NCI-H1048 (cell line): ENCODE measurements at regions not wholly inside any gene's neighbourhood (a gene's known extent, or its start where the extent isn't known, plus 50 kb on each side); places are given as distances from the start of the nearest gene placed in this dataset.

Experiments
- DNase-seq: peaks from one replicate; lab custom pipeline; 2025; lab: John Stamatoyannopoulos, UW

DNA sequence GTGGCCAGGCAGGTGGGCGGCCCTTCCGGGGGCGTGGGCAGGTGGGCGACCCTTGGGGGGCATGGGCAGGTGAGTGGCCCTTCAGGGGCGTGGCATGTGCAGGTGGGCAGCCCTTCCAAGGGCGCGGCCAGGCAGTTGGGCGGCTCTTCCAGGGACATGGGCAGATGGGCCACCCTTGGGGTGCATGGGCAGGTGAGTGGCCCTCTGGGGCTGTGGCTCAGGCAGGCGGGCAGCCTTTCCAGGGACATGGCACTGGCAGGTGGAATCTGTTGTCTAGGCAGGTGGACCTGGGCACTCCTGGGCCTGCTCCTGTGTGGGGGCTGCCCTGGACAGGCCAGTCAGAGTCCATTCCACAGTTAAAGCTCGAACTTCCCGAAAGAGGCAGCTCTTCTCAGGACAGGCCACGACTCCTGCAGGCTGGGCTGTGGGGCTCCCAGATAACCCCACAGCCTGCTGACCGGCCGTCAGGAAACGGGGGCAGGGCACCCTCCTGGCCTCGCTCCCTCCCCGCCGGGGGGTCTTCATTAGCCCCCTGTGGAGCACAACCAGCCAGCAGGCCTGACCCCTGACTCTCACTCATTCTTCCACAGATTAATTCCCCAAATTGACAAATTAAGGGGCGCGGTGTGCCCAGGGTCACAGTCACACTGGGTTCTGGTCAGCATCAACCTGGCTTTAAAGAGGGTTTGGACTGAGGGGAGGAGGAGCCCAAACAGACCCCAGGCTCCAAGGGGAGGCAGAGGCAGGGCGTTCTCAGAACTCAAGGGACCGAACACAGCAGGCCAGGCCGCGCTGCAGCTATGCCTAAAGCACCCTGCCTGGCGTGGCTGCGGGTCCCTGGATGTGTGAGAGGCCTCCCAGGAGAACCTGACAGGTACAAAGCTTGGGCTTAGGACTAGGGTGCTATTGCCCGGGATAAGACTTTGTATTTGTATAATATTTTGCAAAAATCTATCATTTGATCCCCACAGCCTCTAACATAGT is 130.0 kb downstream of the DLL1 start:
- no peak for DNase-seq

DNA sequence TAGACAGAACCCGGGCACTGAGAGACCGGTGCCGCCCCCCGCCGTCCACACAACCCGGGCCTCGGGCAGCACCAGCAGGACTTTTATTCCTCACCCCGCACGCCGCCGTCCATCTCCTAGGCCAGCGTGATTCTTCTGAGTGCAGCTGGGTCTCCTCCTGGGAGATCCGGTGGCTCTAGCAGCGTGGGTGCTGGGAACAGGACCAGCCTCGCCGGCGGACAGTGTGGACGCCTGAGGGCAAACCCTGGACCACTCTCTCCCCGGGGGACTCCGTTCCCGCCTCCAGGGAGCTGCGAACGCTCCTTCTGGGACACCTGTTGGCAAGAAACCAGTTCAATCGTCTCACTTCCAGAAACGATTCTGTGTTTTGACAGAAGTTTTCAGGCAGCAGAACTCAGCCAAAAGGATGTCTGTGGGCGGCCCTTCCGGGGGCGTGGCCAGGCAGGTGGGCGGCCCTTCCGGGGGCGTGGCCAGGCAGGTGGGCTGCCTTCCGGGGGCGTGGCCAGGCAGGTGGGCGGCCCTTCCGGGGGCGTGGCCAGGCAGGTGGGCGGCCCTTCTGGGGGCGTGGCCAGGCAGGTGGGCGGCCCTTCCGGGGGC is 130.7 kb downstream of the DLL1 start:
- peak; percentile 10 for DNase-seq

DNA sequence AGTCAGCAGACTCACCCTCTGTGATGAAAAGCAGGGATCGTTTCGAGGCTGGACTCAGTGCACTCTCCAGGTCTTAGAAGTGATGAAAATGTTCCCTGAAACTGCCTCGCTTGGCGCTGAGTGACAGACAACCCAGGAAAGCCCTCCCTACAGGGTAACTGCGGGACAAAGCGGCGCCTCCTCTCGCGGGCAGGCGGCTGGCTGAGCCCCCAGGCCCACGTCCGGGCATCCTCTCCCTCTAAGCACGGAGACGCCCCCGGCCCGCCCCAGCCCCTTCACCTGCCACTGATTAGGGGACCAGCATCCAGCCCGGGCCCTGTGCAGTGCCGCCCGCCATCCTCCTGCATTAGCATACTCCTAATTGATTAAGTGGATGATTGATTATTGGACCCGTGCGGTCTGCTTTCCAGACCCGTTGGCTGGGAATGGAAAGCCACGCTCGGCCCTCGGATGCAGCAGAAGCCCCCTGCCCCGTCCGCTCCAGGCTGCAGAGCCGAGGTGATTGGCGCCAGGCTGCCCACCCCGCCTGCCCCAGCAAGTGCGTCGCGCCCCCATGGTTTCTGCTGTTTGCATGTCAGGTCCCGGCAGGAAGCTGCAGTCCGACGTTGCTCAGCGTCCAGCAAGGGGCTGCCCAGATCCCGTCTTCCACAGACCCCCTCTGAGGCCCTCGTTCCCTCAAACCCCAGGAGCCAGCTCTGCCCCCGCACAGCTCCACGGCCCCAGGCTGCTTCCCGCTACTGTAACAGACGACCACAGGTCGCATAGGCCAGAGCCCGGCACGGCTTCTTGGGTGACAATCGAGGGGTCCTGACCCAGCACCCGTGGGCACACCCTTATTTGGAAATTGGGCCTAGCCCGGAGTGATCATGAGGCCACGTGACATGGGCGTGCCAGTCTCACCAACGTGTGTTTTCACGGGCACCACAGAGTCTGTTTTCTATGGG is 131.6 kb downstream of the DLL1 start:
- no peak for DNase-seq

DNA sequence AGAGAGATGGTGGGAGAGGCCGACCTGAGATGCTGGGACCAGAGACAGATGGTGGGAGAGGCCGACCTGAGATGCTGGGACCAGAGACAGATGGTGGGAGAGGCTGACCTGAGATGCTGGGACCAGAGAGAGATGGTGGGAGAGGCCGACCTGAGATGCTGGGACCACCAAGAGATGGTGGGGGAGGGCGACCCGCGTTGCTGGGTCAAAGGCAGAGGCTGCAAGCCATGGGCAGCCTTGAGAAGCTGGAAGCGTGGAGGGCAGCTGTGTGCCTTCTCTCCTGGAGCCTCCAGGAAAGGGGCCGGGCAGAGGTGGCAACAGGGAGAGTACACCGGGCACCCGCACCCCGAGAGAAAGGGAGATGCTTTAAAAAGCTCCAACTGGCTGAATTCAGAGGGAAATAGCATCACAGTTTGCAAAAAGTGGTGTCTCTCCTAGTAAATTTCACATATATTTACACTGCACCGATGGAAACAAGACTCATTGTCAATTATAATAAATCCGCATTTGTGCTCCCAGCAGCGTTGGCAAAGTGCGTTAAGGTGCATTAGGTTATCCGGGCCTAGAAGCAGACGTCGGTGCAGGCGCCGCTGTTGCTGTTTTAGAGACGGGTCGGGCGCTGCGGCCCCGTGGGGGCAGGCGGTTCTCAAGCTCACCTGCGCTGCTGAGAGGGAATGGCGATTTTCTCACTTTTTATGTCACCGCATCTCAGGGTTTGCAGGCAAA is 132.4 kb downstream of the DLL1 start:
- DNase-seq, result no peak

DNA sequence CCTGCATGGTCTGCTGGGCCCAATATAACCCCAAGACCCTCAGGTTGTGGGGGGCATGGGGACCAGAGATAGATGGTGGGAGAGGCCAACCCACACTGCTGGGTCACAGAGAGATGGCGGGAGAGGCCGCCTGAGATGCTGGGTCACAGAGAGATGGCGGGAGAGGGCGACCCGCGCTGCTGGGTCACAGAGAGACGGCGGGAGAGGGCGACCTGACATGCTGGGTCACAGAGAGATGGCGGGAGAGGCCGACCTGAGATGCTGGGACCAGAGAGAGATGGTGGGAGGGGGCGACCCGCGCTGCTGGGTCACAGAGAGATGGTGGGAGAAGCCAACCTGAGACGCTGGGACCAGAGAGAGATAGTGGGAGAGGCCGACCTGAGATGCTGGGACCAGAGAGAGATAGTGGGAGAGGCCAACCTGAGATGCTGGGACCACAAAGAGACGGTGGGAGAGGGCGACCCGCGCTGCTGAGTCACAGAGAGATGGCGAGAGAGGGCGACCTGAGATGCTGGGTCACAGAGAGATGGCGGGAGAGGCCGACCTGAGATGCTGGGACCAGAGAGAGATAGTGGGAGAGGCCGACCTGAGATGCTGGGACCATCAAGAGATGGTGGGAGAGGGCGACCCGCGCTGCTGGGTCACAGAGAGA is 133.2 kb downstream of the DLL1 start:
- no peak for DNase-seq

DNA sequence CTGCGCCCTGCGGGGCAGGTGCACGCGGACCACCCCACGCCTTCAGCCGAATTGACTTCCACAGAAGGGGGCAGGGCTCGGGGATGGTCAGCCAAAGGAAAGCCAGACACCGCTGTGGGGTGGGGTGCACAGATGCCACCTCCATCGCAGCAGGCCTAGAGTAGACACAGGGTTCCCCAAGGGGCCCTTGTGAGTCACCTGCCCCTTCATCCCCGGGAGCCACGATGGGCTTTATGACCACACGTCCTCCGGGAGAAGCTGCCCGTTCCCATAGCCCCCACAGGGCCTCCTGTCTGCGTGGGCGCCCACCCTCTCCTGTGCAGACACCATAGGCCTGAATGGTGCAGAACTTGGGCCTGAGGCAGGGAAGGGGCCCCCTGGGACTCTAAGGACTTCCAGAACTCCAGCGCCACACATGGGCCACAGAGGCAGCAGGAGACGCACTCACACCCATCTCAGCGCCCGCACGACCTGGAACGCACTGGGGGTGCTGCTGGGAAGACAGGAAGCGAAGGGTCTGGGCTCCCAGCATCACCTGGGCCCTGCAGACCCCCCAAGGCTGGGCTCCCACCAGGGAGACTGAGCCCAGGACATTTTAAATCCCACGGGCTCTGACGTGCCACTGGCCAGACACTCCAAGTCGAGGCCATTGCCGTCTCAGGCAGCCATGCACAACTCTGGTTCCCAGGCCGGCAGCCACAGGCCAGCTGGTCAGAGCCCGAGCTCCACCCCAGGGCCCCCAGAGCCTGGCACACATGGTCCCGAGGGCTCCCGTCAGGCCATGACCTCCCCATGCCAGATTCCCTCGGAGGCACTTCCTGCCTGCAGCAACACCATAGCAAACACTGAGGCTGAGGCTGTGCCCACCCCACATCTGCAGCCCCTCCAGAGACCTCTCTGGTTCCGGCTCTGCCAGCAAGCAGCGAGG is 134.2 kb downstream of the DLL1 start:
- DNase-seq, result no peak

DNA sequence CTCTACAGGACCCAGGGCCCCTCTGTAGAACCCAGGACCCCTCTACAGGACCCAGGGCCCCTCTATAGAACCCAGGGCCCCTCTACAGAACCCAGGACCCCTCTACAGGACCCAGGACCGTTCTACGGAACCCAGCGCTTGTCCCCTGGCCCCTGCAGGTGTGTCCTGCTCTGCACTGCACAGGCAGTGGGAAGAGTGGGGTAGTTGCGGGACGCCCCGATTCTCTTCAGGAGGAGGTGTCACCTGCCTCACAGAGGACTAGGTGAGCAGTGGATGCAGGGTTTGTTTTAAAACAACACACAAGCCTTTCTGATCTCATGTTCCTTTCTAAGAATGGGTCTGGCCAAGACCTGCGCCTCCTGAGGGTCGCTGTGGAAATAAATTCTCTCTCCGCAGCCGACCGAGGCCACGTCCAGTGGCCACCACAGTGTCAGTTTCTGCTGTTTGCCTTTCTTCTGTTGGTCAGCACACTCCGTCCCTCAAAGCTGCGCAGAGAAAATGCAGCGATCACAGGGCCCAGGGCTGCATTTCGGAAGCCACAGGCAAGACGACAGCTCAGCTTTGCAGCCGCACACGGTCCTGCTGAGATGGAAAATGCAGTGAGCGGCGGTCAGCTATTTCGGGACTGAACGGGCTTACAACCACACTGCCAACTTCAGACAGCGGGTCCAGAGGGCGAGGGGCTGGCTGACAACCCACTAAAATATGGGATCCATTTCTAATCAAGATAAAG is 135.2 kb downstream of the DLL1 start:
- DNase-seq, result no peak

DNA sequence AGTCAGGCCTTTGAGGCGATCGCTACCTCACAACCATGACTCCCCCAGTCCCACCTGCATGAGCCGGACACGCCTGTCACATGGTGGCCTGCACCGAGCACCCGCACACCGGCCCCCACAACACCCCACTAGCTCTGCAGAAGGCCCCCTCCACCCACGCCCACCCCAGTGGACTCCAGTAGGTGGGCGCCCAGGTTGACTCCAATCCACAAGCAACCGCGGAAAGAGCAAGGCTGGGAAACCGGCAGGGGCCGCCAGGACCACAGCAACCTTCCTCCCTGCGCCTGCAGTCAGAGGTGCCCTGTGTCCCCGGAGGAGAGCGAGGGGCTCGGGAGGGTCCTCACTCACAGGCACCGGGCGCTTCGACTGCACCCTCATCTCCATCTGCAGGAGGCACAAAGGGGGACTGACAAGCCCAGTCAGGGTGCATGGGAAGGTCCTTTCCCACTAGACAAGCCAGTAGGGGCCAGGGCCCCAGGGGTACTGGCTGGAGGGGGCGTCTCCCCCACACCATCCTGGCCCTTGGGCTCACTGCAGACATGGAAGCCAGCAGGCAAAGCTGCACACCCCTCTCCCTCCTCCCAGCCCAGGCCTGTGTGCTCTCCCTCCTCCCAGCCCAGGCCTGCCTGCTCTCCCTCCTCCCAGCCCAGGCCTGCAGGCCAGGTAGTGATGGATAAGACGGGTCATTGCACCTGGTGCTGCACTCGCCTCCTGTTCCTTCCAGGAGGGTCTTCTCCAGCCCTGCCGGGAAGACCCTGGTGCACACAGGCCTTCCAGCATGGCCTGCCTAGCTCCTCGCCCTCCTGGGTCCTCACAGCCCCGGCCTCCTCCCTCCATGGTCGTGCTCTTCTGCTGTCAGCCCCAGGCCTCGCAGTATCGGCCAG is 137.2 kb downstream of the DLL1 start:
- DNase-seq, result no peak

DNA sequence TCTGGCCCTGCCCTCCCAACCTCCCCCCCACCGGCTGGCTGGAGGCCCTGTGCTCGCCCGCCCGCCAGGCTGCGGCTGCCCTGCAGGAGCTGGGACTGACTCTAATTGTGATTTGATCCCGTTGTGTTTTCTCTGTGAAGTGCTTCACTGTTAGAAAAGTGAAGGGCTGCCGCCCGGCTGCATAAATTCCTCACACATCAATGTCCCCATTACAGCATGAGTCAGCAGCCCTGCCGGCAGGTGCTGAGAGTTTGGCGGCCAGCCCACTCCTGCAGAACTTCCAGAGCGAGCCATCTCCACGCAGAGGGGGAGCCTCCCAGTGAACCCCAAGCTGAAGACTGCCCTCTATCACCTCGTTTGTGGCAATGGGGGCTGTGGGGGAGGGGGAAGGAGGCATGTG is 137.9 kb downstream of the DLL1 start:
- no peak for DNase-seq

DNA sequence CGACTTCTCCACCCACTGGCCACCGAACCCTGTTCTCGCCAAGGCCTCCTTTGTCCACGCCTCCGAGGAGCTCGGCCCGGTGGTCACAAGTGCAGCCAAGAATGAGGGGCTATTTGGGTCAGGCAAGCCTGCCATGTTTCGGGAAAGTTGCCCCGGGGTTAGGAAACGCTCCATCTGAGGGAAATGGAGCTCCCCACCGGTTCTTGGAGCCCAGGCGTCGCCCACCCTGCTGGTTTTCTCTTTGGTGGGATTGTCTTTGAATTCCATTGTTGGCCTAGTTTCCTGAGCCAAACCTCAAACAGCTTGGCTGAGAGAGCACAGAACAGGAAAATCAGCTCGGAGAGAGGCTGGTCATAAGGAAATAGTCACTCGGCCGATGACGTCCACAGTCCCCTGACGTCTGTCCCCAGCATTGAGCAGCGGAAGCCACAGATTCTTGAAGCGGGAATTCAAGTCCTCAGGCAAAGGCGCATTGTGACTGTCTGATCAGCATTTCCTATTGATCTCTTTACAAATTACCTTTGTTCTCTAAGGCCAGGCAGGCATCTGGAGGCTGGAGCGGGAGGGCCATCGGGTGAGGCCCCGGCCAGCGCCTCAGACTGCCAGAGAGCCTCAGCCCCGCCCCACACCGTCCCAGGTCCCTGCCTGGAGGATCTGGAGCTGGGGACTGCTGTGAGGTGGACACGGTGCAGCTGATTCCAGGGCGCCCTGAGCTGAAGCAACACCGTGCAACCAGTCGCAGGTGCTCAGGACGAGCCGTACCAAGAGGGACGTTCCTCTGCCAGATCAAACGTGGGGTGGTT is 138.6 kb downstream of the DLL1 start:
- no peak for DNase-seq

DNA sequence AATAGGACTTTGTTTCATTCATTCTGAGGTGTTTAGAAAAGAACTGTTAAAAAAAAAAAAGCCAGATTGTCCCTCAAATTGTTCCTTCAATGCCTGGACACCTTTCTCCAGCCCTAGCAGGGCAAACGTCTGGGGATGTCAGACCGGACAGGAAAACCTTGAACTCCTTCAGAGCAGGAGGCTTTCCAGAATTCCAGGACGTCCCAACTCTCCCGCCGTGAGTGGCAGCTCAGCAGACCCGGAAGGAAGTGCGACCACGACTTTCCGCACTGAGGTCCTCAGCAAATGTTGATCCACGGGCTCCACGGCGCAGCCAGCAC is 139.1 kb downstream of the DLL1 start:
- no peak for DNase-seq

DNA sequence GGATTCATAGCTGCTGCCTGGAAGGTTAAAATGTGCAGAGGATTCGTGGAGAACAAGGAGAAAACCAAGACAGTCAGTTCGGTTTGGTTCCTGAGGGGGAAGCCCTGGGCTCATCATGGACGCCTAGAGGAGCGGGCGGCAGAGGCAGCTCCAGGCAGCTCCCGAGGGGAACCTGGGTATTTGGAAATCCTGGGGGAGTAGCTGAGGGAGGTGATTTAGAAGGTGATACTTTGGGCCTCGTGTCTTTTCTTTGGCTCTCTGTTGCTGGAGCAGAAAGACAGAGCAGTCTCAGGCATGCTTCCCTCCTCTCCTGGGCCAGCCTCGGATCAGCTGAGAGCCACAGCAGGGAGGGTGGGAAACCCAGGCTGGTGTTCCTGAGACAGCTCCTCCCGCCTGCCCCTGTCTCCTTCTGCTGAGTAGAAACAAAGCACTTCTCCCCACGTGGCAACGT is 139.5 kb downstream of the DLL1 start:
- no peak for DNase-seq

DNA sequence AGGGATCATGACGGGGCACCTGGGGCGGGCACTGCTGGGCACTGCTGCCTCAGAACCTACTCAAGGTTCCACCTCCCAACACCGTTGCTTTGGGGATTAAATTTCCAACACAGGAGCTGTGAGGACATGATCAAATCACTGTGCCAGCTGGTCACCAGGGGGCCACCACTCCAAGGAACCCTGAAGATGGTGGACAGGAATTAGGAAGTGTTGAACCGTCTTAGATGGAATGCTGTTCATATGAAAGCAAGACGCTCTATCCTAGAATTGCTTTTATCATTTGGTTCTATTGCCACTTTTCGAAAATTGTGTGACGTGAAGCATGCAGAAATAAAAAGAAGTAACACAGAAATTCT is 140.3 kb downstream of the DLL1 start:
- no peak for DNase-seq

DNA sequence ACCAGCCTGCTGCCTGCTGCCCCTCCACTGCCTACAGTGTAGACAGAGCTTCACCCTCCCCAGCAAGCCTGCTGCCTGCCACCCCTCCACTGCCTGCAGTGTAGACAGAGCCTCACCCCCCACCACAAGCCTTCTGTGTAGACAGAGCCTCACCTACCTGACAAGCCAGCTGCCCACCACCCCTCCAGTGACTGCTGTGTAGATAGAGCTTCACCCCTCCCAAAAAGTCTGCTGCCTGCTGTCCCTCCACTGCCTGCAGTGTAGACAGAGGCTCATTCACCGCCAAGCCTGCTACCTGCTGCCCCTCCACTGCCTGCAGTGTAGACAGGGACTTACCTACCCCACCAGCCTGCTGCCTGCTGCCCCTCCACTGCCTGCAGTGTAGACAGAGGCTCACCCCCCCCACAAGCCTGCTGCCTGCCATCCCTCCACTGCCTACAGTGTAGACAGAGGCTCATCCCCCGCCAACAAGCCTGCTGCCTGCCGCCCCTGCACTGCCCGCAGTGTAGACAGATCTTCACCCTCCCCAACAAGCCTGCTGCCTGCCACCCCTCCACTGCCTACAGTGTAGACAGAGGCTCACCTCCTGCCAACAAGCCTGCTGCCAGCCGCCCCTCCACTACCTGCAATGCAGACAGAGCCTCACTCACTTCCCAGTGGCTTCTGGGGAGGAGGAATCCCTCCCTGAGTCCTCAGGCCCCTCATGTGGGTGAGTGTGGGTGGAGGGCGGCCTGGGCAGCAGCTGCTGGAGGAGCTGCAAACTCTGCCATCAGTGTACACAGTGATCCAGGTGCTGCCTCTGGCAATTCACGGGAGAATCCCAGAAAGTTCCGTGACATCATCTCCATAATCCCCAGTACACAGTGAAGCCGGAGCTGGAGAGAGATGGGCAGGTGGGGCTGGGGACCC is 140.9 kb downstream of the DLL1 start:
- DNase-seq, result no peak

DNA sequence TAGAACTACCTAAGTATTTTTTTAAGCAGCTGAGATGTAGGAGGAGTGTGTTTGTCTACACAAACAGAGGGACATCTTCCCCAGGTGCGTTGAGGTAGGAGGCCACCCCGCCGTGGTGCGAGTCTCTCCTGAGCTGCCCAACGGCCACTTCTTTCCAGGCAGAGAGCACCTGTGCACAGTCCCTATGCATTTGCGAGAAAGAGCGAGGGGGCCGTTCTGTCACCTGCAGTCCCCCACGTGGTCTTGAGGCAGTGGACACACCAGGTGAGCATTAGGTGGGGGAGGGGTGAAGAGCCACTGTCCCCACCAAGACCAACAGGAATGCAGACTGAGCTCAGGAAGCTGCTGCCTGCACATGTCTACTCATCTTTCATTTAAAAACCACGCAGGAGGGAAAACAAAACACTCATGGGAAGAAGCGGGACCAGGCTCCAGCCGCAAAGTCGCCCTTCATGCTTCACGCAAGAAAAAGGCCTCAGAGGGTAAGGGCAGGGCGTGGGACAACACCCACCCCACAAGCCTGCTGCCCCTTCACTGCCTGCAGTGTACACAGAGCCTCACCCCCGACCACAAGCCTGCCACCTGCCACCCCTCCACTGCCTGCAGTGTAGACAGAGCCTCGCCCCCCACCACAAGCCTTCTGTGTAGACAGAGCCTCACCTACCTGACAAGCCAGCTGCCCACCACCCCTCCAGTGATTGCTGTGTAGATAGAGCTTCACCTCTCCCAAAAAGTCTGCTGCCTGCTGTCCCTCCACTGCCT is 142.0 kb downstream of the DLL1 start:
- no peak for DNase-seq
